K562 (cell line): ENCODE measurements at regions not wholly inside any gene's neighbourhood (a gene's known extent, or its start where the extent isn't known, plus 50 kb on each side); places are given as distances from the start of the nearest gene placed in this dataset.

Source experiments
- PRPF4 ChIP-seq: fragments of 200-400 bp; formaldehyde crosslinking; IDR thresholded peaks from one replicate; pipeline ENCODE4 v1.6.1; 2017; ENCODE audit warnings: low read length, low read depth, mild to moderate bottlenecking; ENCODE audit not compliant: insufficient read depth, poor library complexity, severe bottlenecking
- RAD21 ChIP-seq, 2 experiments: fragments of 250-450 bp in 1 of 2; fragments of 450-650 bp in 1 of 2; sonication (Bioruptor Pico) in 1 of 2; formaldehyde crosslinking in 1 of 2; IDR thresholded peaks in 1 of 2; conservative IDR thresholded peaks in 1 of 2; 2 replicates each; pipeline versions ENCODE4 v1.4.0 to v1.8.0; 2020 to 2022; ENCODE audit warnings: mild to moderate bottlenecking in 2 of 2, moderate library complexity in 1 of 2
- RFX5 ChIP-seq: IDR thresholded peaks from 2 replicates; pipeline ENCODE4 v1.6.1; 2011; ENCODE audit warnings: low read depth, mild to moderate bottlenecking, improper control_type of control experiment, low read length

GRCh38 chr1:37265786-37266667 lies 208.4 kb upstream of the ZC3H12A start:
- TF ChIP-seq PRPF4 (no peak), RFX5 (no peak), RAD21 (CRISPR knock-in tag; conservative IDR thresholded peaks at IDR 0.05 in 1 of 2, IDR thresholded peaks at IDR 0.05 in 1 of 2) (no peak)
